ENCODE measurements at regions not wholly inside any gene's neighbourhood (a gene's known extent, or its start where the extent isn't known, plus 50 kb on each side); places are given as distances from the start of the nearest gene placed in this dataset.

DNA sequence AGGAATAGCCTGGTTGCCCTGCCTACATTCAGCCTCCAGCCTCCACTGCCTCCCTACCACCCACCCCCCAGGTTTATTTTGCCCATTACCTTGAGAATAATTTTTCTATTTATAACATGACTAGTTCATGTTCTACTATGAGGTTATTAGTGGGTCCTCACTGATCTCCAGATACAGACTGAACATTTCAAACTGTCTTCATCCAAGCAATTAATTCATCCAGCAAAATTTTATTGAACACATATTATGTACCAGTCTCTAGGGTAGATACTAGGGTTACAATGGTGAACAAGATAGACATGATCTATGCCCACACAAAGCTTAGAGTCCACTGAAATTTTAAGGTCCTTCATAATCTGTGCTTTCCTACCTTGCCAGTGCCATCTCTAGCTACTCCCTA, 51.6 kb upstream of the FHIP2A start:
- Histone ChIP-seq H3K27me3 (peaks cover 30% of the 10 kb centered on the region), H3K27ac (no peak overlapping the region), H3K36me3 (no peaks in the 10 kb centered on the region), H3K4me3 (no peak overlapping the region), H3K9me3 (no peaks in the 10 kb centered on the region), H3K4me1 (peaks cover 0 to 19% (median 6%) of the 10 kb centered on the region in 3 donors)
- ATAC-seq, result no peak
- TF ChIP-seq POLR2AphosphoS5 (IDR thresholded peaks at IDR 0.05), result no peak
- TF ChIP-seq EP300 (IDR thresholded peaks at IDR 0.05), result no peak
- TF ChIP-seq, protein P1, sequence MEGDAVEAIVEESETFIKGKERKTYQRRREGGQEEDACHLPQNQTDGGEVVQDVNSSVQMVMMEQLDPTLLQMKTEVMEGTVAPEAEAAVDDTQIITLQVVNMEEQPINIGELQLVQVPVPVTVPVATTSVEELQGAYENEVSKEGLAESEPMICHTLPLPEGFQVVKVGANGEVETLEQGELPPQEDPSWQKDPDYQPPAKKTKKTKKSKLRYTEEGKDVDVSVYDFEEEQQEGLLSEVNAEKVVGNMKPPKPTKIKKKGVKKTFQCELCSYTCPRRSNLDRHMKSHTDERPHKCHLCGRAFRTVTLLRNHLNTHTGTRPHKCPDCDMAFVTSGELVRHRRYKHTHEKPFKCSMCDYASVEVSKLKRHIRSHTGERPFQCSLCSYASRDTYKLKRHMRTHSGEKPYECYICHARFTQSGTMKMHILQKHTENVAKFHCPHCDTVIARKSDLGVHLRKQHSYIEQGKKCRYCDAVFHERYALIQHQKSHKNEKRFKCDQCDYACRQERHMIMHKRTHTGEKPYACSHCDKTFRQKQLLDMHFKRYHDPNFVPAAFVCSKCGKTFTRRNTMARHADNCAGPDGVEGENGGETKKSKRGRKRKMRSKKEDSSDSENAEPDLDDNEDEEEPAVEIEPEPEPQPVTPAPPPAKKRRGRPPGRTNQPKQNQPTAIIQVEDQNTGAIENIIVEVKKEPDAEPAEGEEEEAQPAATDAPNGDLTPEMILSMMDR (IDR thresholded peaks at IDR 0.05), result no peak
- TF ChIP-seq POLR2A (IDR thresholded peaks at IDR 0.05), result no peak

DNA sequence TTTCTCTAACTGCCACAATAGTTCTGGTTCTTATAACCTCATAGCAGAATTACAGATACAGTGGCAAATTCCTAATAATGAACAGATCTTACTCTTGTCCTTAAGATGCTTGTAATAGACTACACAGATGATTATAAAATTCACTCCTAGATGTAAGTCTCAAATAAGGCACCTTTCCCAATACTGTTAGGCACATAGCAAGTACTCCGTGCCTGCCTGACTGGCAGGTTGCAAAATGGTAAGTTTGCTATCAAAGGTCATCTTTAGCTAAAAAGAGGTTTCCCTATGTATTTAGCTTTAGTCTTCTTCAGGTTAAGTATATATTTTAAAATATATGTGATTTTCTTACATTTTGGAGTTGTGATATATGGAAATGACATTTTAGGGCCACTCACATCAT, 50.4 kb upstream of the FHIP2A start:
- Histone ChIP-seq H3K9me3 (no peaks in the 10 kb centered on the region), H3K4me1 (peaks cover 0 to 19% (median 6%) of the 10 kb centered on the region in 3 donors), H3K36me3 (no peaks in the 10 kb centered on the region), H3K27ac (no peak overlapping the region), H3K4me3 (no peak overlapping the region), H3K27me3 (peaks cover 18% of the 10 kb centered on the region)
- WGBS, 2 donors (ENCODE audit: low coverage in 1 of 2), result 73 to 90% methylated on average over 1 of the region's 1 CpG
- no peak for ATAC-seq
- TF ChIP-seq EP300 (IDR thresholded peaks at IDR 0.05) (no peak), POLR2A (IDR thresholded peaks at IDR 0.05) (no peak)

DNA sequence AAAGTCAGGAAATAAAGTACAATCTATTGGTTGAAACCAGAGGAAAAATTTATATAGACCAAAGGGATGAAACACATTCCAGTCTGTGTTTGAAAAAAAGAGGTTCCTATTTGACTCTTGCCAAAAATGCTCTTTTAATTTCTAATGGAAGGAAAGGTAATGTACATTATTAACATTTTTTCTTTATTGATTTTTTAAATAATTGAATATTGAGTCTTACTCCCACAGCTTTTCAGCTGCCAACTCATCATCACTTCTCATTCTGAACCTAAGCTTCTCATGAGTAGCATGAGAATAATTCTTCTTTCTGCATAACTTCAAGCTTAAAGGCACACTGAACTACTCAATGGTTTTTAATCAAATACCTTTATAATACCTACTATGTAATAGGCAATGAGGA, 49.8 kb upstream of the FHIP2A start:
- no peaks in the 10 kb centered on the region for H3K9me3 ChIP-seq
- TF ChIP-seq, protein P1 (IDR thresholded peaks at IDR 0.05), result no peak
- TF ChIP-seq EP300 (IDR thresholded peaks at IDR 0.05) (no peak), POLR2AphosphoS5 (IDR thresholded peaks at IDR 0.05) (no peak), POLR2A (IDR thresholded peaks at IDR 0.05) (no peak)
- no peak overlapping the region for H3K4me3 ChIP-seq
- peaks cover 0 to 19% (median 6%) of the 10 kb centered on the region in 3 donors for H3K4me1 ChIP-seq
- peaks cover 12% of the 10 kb centered on the region for H3K27me3 ChIP-seq
- no peak overlapping the region for H3K27ac ChIP-seq
- no peaks in the 10 kb centered on the region for H3K36me3 ChIP-seq
- ATAC-seq, result no peak

All from gastroesophageal sphincter (tissue), 4 donors.